ENCODE measurements at regions not wholly inside any gene's neighbourhood (a gene's known extent, or its start where the extent isn't known, plus 50 kb on each side); places are given as distances from the start of the nearest gene placed in this dataset.

GRCh38 chr16:85353839-85354685, 241.8 kb upstream of the CIBAR2 start:
- no CpG with 5 or more reads among the region's 15 CpGs for WGBS (ENCODE audit: extremely low coverage, insufficient coverage, low lambda C conversion rate)
- Histone ChIP-seq H3K23ac (ENCODE audit: low read length) (no peak overlapping the region), H4K5ac (ENCODE audit: low read length) (no peak overlapping the region)

GRCh38 chr16:85354686-85355514, 242.6 kb upstream of the CIBAR2 start:
- no peak overlapping the region for H2AK5ac ChIP-seq (ENCODE audit: low read length)
- no peak overlapping the region for H3K4me3 ChIP-seq (ENCODE audit: low read length)
- H3K56ac ChIP-seq (ENCODE audit: low read length): peak overlapping the region; percentile 30
- no peak overlapping the region for H3K9ac ChIP-seq (ENCODE audit: low read length)
- H4K5ac ChIP-seq (ENCODE audit: low read length): no peak overlapping the region
- no peaks in the 10 kb centered on the region for H3K79me2 ChIP-seq (ENCODE audit: control insufficient read depth, insufficient read depth, low read length)
- no peaks in the 10 kb centered on the region for H3K4me1 ChIP-seq (ENCODE audit: control insufficient read depth, low read depth, low read length)
- H2BK15ac ChIP-seq (replicated peaks; ENCODE audit: low read depth): no peak overlapping the region
- no peak overlapping the region for H3K27ac ChIP-seq (ENCODE audit: low read depth, low read length)
- H4K8ac ChIP-seq (ENCODE audit: low read depth, low read length): no peak overlapping the region
- H2BK120ac ChIP-seq (ENCODE audit: low read depth, low read length): no peak overlapping the region
- no peak overlapping the region for H2BK5ac ChIP-seq (ENCODE audit: low read length)
- H3K18ac ChIP-seq (ENCODE audit: low read length): no peak overlapping the region
- H3K27me3 ChIP-seq (ENCODE audit: insufficient read depth, low read length, poor library complexity): no peaks in the 10 kb centered on the region
- H3K79me1 ChIP-seq (ENCODE audit: low read length): no peaks in the 10 kb centered on the region
- DNase-seq: no peak
- no peak overlapping the region for H3K23ac ChIP-seq (ENCODE audit: low read length)
- no CpG with 5 or more reads among the region's 20 CpGs for WGBS (ENCODE audit: extremely low coverage, insufficient coverage, low lambda C conversion rate)
- no peak overlapping the region for H3K4ac ChIP-seq (ENCODE audit: low read depth, low read length)
- H3K4me2 ChIP-seq (ENCODE audit: low read length): no peak overlapping the region
- no peaks in the 10 kb centered on the region for H3K36me3 ChIP-seq (ENCODE audit: control insufficient read depth, insufficient read depth, low read length)

More at GRCh38 chr16:85353839-85354685, 241.8 kb upstream of the CIBAR2 start:
- no peak for DNase-seq
- H3K56ac ChIP-seq (ENCODE audit: low read length): no peak overlapping the region
- no peak overlapping the region for H2BK15ac ChIP-seq (replicated peaks; ENCODE audit: low read depth)
- no peak overlapping the region for H3K27ac ChIP-seq (ENCODE audit: low read depth, low read length)
- no peaks in the 10 kb centered on the region for H3K4me1 ChIP-seq (ENCODE audit: control insufficient read depth, low read depth, low read length)
- no peak overlapping the region for H3K4me2 ChIP-seq (ENCODE audit: low read length)
- H3K18ac ChIP-seq (ENCODE audit: low read length): no peak overlapping the region
- H4K8ac ChIP-seq (ENCODE audit: low read depth, low read length): no peak overlapping the region
- no peaks in the 10 kb centered on the region for H3K36me3 ChIP-seq (ENCODE audit: control insufficient read depth, insufficient read depth, low read length)
- no peak overlapping the region for H2AK5ac ChIP-seq (ENCODE audit: low read length)
- H3K79me2 ChIP-seq (ENCODE audit: control insufficient read depth, insufficient read depth, low read length): no peaks in the 10 kb centered on the region
- no peak overlapping the region for H3K4me3 ChIP-seq (ENCODE audit: low read length)
- H3K27me3 ChIP-seq (ENCODE audit: insufficient read depth, low read length, poor library complexity): no peaks in the 10 kb centered on the region
- no peaks in the 10 kb centered on the region for H3K79me1 ChIP-seq (ENCODE audit: low read length)
- no peak overlapping the region for H2BK5ac ChIP-seq (ENCODE audit: low read length)
- H3K4ac ChIP-seq (ENCODE audit: low read depth, low read length): no peak overlapping the region
- H2BK120ac ChIP-seq (ENCODE audit: low read depth, low read length): no peak overlapping the region
- H3K9ac ChIP-seq (ENCODE audit: low read length): no peak overlapping the region

- Histone ChIP-seq H3K56ac (ENCODE audit: low read length) (no peak overlapping the region), H2BK15ac (replicated peaks; ENCODE audit: low read depth) (no peak overlapping the region), H3K18ac (ENCODE audit: low read length) (no peak overlapping the region), H2BK120ac (ENCODE audit: low read depth, low read length) (no peak overlapping the region), H3K9ac (ENCODE audit: low read length) (no peak overlapping the region), H3K36me3 (ENCODE audit: control insufficient read depth, insufficient read depth, low read length) (no peaks in the 10 kb centered on the region), H2BK5ac (ENCODE audit: low read length) (no peak overlapping the region), H3K79me1 (ENCODE audit: low read length) (no peaks in the 10 kb centered on the region), H3K23ac (ENCODE audit: low read length) (no peak overlapping the region), H3K4ac (ENCODE audit: low read depth, low read length) (no peak overlapping the region), H4K5ac (ENCODE audit: low read length) (no peak overlapping the region), H3K79me2 (ENCODE audit: control insufficient read depth, insufficient read depth, low read length) (no peaks in the 10 kb centered on the region), H3K27me3 (ENCODE audit: insufficient read depth, low read length, poor library complexity) (no peaks in the 10 kb centered on the region), H3K4me3 (ENCODE audit: low read length) (no peak overlapping the region), H2AK5ac (ENCODE audit: low read length) (no peak overlapping the region), H3K27ac (ENCODE audit: low read depth, low read length) (no peak overlapping the region), H3K4me2 (ENCODE audit: low read length) (no peak overlapping the region), H3K4me1 (ENCODE audit: control insufficient read depth, low read depth, low read length) (no peaks in the 10 kb centered on the region), H4K8ac (ENCODE audit: low read depth, low read length) (no peak overlapping the region)
- WGBS (ENCODE audit: extremely low coverage, insufficient coverage, low lambda C conversion rate): no CpG with 5 or more reads among the region's 7 CpGs
- DNase-seq: no peak
These were observed 243.2 kb upstream of the CIBAR2 start for GRCh38 chr16:85355515-85355837.

- Histone ChIP-seq H3K4me2 (ENCODE audit: low read length) (no peak overlapping the region), H3K79me2 (ENCODE audit: control insufficient read depth, insufficient read depth, low read length) (no peaks in the 10 kb centered on the region), H3K36me3 (ENCODE audit: control insufficient read depth, insufficient read depth, low read length) (no peaks in the 10 kb centered on the region), H3K56ac (ENCODE audit: low read length) (no peak overlapping the region), H3K23ac (ENCODE audit: low read length) (no peak overlapping the region), H3K27me3 (ENCODE audit: insufficient read depth, low read length, poor library complexity) (no peaks in the 10 kb centered on the region), H3K4ac (ENCODE audit: low read depth, low read length) (no peak overlapping the region), H2BK15ac (replicated peaks; ENCODE audit: low read depth) (no peak overlapping the region), H3K4me3 (ENCODE audit: low read length) (no peak overlapping the region), H3K18ac (ENCODE audit: low read length) (no peak overlapping the region), H2BK5ac (ENCODE audit: low read length) (no peak overlapping the region), H3K4me1 (ENCODE audit: control insufficient read depth, low read depth, low read length) (no peaks in the 10 kb centered on the region), H3K27ac (ENCODE audit: low read depth, low read length) (no peak overlapping the region), H2AK5ac (ENCODE audit: low read length) (no peak overlapping the region), H4K8ac (ENCODE audit: low read depth, low read length) (no peak overlapping the region), H3K9ac (ENCODE audit: low read length) (no peak overlapping the region), H2BK120ac (ENCODE audit: low read depth, low read length) (no peak overlapping the region), H3K79me1 (ENCODE audit: low read length) (no peaks in the 10 kb centered on the region), H4K5ac (ENCODE audit: low read length) (no peak overlapping the region)
- WGBS (ENCODE audit: extremely low coverage, insufficient coverage, low lambda C conversion rate): no CpG with 5 or more reads among the region's 17 CpGs
- no peak for DNase-seq
These were observed 243.9 kb upstream of the CIBAR2 start for GRCh38 chr16:85356157-85356556.

- Histone ChIP-seq H3K23ac (ENCODE audit: low read length) (no peak overlapping the region), H2BK120ac (ENCODE audit: low read depth, low read length) (no peak overlapping the region), H3K79me2 (ENCODE audit: control insufficient read depth, insufficient read depth, low read length) (no peaks in the 10 kb centered on the region), H3K4me1 (ENCODE audit: control insufficient read depth, low read depth, low read length) (no peaks in the 10 kb centered on the region), H2BK15ac (replicated peaks; ENCODE audit: low read depth) (no peak overlapping the region), H4K5ac (ENCODE audit: low read length) (no peak overlapping the region), H3K18ac (ENCODE audit: low read length) (no peak overlapping the region), H3K9ac (ENCODE audit: low read length) (no peak overlapping the region), H3K36me3 (ENCODE audit: control insufficient read depth, insufficient read depth, low read length) (no peaks in the 10 kb centered on the region), H3K27ac (ENCODE audit: low read depth, low read length) (no peak overlapping the region), H3K4ac (ENCODE audit: low read depth, low read length) (no peak overlapping the region), H3K27me3 (ENCODE audit: insufficient read depth, low read length, poor library complexity) (no peaks in the 10 kb centered on the region), H2BK5ac (ENCODE audit: low read length) (no peak overlapping the region), H3K56ac (ENCODE audit: low read length) (no peak overlapping the region), H3K79me1 (ENCODE audit: low read length) (no peaks in the 10 kb centered on the region), H3K4me3 (ENCODE audit: low read length) (no peak overlapping the region), H2AK5ac (ENCODE audit: low read length) (no peak overlapping the region), H4K8ac (ENCODE audit: low read depth, low read length) (no peak overlapping the region), H3K4me2 (ENCODE audit: low read length) (no peak overlapping the region)
- no CpG with 5 or more reads among the region's 12 CpGs for WGBS (ENCODE audit: extremely low coverage, insufficient coverage, low lambda C conversion rate)
- DNase-seq: no peak
These were observed 245.1 kb upstream of the CIBAR2 start for GRCh38 chr16:85357323-85357722.

Data from mesendoderm (in vitro differentiated cells).